ENCODE measurements at regions not wholly inside any gene's neighbourhood (a gene's known extent, or its start where the extent isn't known, plus 50 kb on each side); places are given as distances from the start of the nearest gene placed in this dataset.
"Not testable (repeated sequence)": the region's sequence is repeated elsewhere in the genome, so short reads cannot be mapped to it uniquely, and the experiment has no call there.

DNA sequence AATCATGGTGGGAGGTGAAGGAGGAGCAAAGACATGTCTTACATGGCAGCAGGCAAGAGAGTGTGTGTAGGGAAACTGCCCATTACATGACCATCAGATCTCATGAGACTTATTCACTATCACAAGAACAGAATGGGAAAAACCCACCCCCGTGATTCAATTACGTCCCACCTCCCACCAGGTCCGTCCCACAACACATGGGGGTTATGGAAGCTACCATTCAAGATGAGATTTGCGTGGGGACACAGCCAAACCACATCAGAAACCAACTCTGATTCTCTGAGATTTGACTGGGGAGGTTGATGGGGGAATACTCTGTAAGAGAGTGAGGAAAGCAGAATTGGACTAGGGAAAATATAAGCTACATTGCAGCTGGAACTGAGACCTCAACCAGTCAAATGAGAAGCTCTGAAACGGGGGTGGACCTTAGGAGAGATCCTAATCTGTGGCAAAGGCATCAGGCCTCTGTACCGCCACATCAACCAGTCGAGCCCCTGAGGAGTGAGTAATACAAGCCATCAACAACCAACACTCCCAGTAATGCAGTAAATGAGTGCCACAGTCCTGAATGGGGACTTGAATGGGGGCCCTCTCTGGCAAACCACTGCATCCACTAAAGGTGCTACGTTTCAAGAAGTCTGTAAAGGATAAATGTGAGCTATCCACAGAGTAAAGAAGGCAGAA, 207.9 kb upstream of the GADL1 start:
- no peak for DNase-seq

DNA sequence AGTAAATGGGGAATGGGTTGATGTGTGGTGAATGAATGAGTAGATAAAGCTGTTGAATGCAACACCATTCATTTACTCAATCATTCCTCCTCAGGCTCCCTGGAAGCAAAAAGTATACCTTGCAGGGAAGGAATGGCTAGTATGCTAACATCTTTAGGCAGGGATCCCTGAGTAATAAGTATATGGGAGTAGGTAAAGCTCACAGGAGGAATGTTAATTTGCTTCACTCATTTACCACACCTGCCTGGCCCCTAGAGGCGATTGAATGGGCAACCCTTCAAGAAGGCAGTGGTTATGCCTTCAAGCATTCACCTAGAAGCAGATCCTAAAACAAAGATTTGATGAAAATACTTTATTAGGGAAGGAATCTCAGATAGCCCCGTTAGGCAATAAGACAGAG, 208.7 kb upstream of the GADL1 start:
- DNase-seq, result no peak

DNA sequence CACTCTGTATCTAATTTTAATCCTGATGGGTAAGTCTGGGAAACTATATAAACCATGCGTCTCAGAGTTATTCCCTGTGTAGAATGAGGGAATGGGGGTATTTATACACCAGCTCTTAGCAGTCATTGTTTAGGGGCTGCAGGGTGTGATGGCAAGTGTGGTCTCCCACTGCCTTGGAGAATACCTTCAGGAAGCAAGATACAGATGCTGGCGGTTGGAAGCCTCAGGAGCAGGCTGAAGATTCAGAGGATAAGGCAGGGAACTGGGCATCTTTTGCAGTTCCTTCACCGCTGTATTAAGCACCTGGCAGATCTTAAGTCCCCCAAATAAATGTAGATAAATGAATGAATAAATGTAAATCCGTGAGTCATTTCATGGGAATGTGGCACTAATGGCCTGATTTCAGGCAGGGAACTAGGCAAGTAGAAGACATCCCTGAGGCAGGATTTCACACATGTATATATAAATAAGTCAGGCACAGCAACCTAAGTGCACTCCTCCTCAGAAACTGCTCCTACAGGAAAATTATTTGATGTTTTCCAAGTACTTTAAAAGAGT, 209.2 kb upstream of the GADL1 start:
- DNase-seq, result no peak

DNA sequence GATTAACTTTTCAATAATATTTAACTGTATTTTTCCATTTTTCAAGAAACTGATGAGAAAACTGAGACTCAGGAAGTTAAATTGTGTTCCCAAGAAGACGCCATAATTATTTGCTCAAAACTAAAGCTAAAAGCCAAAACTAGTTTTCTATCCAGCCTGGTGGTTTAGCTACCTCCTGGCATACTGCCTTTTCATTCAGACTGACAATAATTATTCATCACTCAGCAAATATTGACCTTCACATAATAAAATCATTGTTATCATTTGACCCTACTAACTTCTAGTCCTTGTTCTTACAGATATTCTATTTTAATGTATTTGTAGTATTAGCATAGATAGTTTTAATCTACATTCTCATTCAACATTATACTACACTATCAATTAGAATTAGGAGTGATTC, 210.6 kb upstream of the GADL1 start:
- DNase-seq, result no peak

DNA sequence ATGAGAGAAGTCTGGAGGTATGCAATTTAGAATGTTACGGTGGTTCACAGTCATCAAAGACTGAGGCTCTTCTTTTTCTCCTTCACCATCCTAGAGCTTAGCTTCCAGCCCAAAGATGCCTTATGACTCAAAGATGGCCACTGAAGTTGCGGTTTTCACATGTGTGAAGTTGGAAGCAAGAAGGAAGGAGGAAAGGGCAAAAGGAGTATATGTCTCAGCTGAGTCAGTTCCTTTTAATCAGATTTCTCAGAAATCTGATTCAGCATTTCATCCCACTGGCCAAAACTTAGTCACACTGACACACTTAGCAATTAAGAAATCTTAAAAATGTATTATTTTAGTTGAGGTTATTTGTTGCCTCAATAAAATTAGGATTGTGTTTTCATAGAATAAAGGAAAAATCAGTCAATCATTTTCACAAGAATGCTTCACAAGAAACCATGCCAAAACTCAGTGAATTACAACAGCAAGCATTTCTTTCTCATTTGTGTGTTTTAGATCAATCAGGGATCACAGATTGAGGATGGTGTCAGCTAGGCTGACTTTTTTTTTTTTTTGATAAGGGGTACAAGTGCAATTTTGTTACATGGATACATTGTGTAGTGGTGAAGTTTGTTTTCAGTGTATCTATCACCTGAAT, 211.1 kb upstream of the GADL1 start:
- DNase-seq, result no peak

GRCh38 chr3:31106204-31106603, 211.7 kb upstream of the GADL1 start:
- no peak for DNase-seq

GRCh38 chr3:31106912-31107311, 212.5 kb upstream of the GADL1 start:
- DNase-seq, result no peak

DNA sequence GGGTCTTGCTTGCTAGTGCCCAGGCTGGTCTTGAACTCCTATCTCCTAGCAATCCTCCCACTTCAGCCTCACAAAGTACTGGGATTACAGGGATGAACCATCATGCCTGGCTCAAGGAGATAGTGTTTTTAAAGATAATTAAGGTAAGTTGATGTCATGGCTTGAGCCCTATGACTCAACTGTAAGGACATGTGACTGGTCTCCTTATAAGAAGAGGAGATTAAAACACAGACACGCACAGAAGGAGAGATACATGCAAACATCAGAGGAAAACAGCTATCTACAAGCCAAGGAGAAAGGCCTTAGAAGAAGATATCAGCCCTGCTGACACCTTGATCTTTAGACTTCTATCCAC, 220.4 kb upstream of the GADL1 start:
- DNase-seq, result no peak

DNA sequence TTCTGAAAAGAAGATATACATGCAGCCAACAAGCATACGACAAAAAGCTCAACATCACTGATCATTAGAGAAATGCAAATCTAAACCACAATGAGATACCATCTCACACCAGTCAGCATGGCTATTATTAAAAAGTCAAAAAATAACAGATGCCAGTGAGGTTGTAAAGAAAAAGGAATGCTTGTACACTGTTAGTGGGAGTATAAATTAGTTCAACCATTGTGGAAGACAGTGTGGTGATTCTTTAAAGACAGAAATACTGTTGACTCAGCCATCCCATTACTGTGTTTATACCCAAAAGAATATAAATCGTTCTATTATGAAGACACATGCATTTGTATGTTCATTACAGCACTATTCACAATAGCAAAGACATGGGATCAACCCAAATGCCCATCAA, 221.1 kb upstream of the GADL1 start:
- not testable (repeated sequence) for DNase-seq

DNA sequence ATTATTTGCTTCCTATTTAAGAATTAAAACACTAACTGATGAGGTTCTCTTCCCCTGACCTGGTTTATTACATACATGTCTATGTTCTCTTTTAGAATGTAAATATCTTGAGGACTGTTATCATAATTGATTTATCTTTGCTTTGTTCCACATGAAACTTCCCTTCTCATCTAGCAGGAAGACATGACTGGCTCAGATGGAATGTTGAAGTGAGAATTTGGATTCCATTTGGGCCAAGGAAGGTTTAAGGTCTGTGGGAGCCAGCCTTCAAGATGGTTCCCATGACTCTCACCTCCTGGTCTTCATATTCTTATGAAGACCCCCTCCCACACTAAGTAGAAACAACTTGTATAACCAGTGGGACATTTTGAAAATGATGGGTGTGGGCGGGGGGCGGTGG, 222.2 kb upstream of the GADL1 start:
- no peak for DNase-seq

- no peak for DNase-seq
Observed at GRCh38 chr3:31117854-31118253, 223.4 kb upstream of the GADL1 start.

DNA sequence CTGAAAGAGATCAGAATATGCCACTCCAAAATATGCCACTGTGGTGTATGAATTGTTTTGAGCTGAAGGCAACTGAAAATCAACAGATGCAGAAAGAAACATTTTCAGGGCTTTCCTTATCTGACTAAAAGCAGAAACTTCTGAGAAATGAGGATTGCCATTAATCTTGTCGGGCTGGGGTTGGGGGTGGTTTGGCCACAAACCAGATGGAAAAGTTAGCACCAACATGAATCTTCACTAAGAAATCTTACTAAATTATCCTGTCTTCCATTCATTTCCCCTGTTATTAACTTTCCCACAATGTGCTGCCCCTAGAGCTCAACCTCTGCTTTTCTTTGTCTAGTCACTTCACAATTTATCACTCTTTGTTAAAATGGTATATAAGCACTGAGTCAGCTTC, 229.9 kb upstream of the GADL1 start:
- no peak for DNase-seq

- no peak for DNase-seq
Observed at GRCh38 chr3:31125413-31126020, 231.1 kb upstream of the GADL1 start.

DNA sequence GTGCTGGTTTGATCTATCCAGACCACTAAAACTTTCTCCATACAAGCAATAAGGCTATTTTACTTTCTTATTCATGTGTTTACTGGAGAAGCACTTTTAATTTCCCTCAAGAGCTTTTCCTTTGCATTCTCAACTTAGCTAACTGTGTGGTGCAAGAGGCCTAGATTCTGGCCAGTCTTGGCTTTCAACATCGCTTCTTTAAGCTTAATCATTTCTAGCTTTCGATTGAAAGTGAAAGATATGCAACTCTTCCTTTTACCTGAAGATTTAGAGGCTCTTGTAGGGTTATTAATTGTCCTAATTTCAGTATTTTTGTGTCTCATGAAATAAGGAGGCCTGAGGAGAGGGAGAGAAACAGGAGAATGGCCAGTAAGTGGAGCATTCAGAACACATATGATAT, 234.8 kb upstream of the GADL1 start:
- no peak for DNase-seq

DNA sequence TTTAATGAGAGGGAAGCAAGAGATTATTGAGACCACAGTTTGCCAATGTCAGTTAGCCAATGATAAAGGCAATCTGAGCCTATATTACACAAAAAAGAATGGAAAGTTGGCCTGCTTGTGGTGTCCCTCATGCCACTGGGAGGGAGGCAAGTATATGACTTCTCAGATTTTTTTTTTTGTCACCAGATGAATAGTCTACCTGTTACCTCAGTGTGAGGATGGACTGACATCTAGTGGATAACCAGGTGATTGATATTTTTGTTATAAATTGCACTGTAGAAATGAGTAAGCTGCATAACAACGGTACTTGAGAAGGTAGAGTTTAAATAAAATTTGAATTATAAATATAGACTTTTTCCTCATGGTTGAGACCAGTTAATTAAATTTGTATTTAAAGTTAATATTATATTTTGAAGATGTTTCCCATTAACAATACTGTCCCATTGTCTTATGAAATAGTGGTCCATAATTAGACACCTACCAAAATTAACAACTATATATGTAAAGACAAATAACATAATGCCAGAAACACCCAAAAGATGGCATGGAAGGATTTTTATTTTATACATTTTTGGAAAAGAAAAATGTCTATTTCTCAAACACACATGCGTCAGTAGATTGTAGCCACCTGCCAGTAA, 237.8 kb upstream of the GADL1 start:
- peak in 1 of 2 experiments; percentile 19 for DNase-seq

- no peak for DNase-seq
Observed at GRCh38 chr3:31133541-31133940, 239.1 kb upstream of the GADL1 start.

DNA sequence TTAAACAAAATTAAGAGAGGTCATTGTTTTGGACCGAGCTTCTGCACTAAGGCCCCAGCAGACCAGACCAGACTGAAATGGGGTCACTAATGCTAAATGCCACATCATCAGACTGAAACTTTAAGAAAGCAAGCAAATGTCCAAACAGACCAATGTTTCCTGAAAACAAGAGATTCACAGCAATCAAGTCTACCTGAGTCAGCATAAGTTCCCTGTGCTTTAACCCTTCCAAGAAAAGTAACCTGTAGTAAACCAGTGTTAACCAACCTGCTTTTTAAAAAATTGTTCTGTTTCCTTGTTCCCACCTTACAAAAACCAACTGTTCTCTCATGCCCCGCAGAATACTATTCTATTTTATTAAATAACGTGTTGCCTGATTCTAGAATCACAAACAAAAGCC, 241.1 kb upstream of the GADL1 start:
- DNase-seq, result no peak

- no peak for DNase-seq
Observed at GRCh38 chr3:31137718-31138465, 243.4 kb upstream of the GADL1 start.

- no peak for DNase-seq
Observed at GRCh38 chr3:31140470-31140869, 246.0 kb upstream of the GADL1 start.

DNA sequence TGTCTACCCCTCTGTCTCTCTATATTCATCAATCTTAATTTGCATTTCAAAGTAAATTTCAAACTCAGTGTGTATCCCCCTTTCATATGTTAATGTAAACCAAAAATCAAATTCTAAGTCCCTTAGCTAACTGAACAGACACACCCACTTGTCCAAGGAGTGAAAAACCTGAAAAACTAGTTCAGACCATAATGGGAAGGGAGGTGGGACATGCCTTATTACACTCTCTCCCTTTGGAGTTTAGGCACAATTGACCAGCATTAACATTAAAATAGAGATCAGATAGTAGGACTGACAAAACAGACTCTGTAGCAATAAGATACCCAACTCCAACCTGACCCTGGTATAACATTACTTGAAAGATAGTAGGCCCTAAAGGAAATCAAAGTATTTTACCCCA, 247.7 kb upstream of the GADL1 start:
- no peak for DNase-seq

DNA sequence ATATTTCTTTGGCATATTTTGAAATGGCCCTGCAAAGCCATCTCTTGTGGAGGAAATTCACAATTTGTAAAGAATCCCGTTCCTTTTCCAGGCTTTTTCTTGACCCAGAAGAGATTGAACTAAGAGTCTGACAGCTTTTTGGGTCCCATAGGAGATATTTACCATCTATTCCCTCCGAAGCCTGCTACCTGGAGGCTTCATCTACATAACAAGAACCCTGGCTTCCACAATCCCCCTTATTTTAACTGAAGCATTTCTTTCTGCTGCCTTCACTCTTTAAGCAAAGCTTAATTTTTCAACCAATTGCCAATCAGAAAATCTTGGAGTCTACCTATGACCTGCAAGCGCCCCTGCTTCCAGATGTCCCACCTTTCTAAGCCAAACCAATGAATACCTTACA, 248.1 kb upstream of the GADL1 start:
- no peak for DNase-seq

- DNase-seq, result no peak
Observed at GRCh38 chr3:31145062-31145461, 250.6 kb upstream of the GADL1 start.

- no peak for DNase-seq
Observed at GRCh38 chr3:31147550-31147949, 253.1 kb upstream of the GADL1 start.
